ENCODE measurements at regions not wholly inside any gene's neighbourhood (a gene's known extent, or its start where the extent isn't known, plus 50 kb on each side); places are given as distances from the start of the nearest gene placed in this dataset.
"Not testable (repeated sequence)": the region's sequence is repeated elsewhere in the genome, so short reads cannot be mapped to it uniquely, and the experiment has no call there.

- Histone ChIP-seq H3K27me3 (no peaks in the 10 kb centered on the region), H3K4me1 (no peaks in the 10 kb centered on the region), H3K9me3 (peaks cover 0 to 6% (median 0%) of the 10 kb centered on the region in 4 donors), H3K4me3 (no peak overlapping the region), H3K36me3 (no peaks in the 10 kb centered on the region), H3K27ac (no peak overlapping the region)
- TF ChIP-seq CTCF (IDR thresholded peaks at IDR 0.05) (no peak), POLR2A (IDR thresholded peaks at IDR 0.05) (no peak)
- DNase-seq = no peak
Measured at GRCh38 chr6:85726206-85726605, 83.5 kb upstream of the SYNCRIP start.

- DNase-seq = no peak
- H3K27me3 ChIP-seq = no peaks in the 10 kb centered on the region
- H3K4me3 ChIP-seq = no peak overlapping the region
- no peaks in the 10 kb centered on the region for H3K36me3 ChIP-seq
- H3K27ac ChIP-seq = no peak overlapping the region
- TF ChIP-seq CTCF (IDR thresholded peaks at IDR 0.05) = no peak
- TF ChIP-seq POLR2A (IDR thresholded peaks at IDR 0.05) = no peak
- H3K9me3 ChIP-seq = no peaks in the 10 kb centered on the region
- H3K4me1 ChIP-seq = no peaks in the 10 kb centered on the region
Measured at GRCh38 chr6:85715797-85716196, 73.1 kb upstream of the SYNCRIP start.

GRCh38 chr6:85714893-85715530 lies 72.3 kb upstream of the SYNCRIP start:
- Histone ChIP-seq H3K27me3 (no peaks in the 10 kb centered on the region), H3K4me3 (no peak overlapping the region), H3K27ac (no peak overlapping the region), H3K36me3 (no peaks in the 10 kb centered on the region), H3K9me3 (no peaks in the 10 kb centered on the region), H3K4me1 (no peaks in the 10 kb centered on the region)
- TF ChIP-seq CTCF (IDR thresholded peaks at IDR 0.05) (no peak), POLR2A (IDR thresholded peaks at IDR 0.05) (no peak)
- DNase-seq = no peak

- Histone ChIP-seq H3K27me3 (no peaks in the 10 kb centered on the region), H3K36me3 (no peaks in the 10 kb centered on the region), H3K9me3 (no peaks in the 10 kb centered on the region), H3K27ac (no peak overlapping the region), H3K4me3 (no peak overlapping the region), H3K4me1 (no peaks in the 10 kb centered on the region)
- DNase-seq = no peak
- TF ChIP-seq CTCF (IDR thresholded peaks at IDR 0.05) (no peak), POLR2A (IDR thresholded peaks at IDR 0.05) (no peak)
Measured at GRCh38 chr6:85712346-85712745, 69.7 kb upstream of the SYNCRIP start.

- H3K36me3 ChIP-seq, DNase-seq, H3K9me3 ChIP-seq, H3K27me3 ChIP-seq, H3K4me3 ChIP-seq, H3K27ac ChIP-seq, H3K4me1 ChIP-seq: not testable (repeated sequence)
Measured at GRCh38 chr6:85707515-85708145, 64.9 kb upstream of the SYNCRIP start.

GRCh38 chr6:85706272-85706671 lies 63.6 kb upstream of the SYNCRIP start:
- no peak for TF ChIP-seq POLR2A (IDR thresholded peaks at IDR 0.05)
- no peak for TF ChIP-seq CTCF (IDR thresholded peaks at IDR 0.05)
- H3K4me3 ChIP-seq = no peak overlapping the region

More at GRCh38 chr6:85706272-85706671, 63.6 kb upstream of the SYNCRIP start:
- no peaks in the 10 kb centered on the region for H3K36me3 ChIP-seq
- H3K9me3 ChIP-seq = no peaks in the 10 kb centered on the region
- H3K4me1 ChIP-seq = no peaks in the 10 kb centered on the region
- no peaks in the 10 kb centered on the region for H3K27me3 ChIP-seq
- DNase-seq = no peak
- no peak overlapping the region for H3K27ac ChIP-seq
